Vagina (tissue), 2 donors: ENCODE measurements at regions not wholly inside any gene's neighbourhood (a gene's known extent, or its start where the extent isn't known, plus 50 kb on each side); places are given as distances from the start of the nearest gene placed in this dataset.

Source experiments
- POLR2A ChIP-seq, 2 donors: fragments of 450-650 bp; IDR thresholded peaks; one replicate each; pipeline ENCODE4 v1.6.1; 2017; ENCODE audit warnings: antibody characterized with exemption in 2 of 2, mild to moderate bottlenecking in 2 of 2, moderate library complexity in 2 of 2
- POLR2AphosphoS5 ChIP-seq, 2 donors: sonication (generic); formaldehyde crosslinking; IDR thresholded peaks; one replicate each; pipeline ENCODE4 v1.9.0; 2017; ENCODE audit warnings: antibody characterized with exemption in 2 of 2, mild to moderate bottlenecking in 2 of 2, low read depth in 1 of 2; ENCODE audit not compliant: insufficient read depth in 1 of 2
- TF ChIP-seq, protein P1 (sequence below), 3 experiments: fragments of 450-650 bp in 2 of 3; fragments of 200-600 bp in 1 of 3; sonication (generic) in 1 of 3; IDR thresholded peaks; one replicate each; pipeline ENCODE4 v1.5.1; 2017 to 2019; ENCODE audit warnings: antibody characterized with exemption in 3 of 3, mild to moderate bottlenecking in 2 of 3, moderate library complexity in 2 of 3

DNA sequence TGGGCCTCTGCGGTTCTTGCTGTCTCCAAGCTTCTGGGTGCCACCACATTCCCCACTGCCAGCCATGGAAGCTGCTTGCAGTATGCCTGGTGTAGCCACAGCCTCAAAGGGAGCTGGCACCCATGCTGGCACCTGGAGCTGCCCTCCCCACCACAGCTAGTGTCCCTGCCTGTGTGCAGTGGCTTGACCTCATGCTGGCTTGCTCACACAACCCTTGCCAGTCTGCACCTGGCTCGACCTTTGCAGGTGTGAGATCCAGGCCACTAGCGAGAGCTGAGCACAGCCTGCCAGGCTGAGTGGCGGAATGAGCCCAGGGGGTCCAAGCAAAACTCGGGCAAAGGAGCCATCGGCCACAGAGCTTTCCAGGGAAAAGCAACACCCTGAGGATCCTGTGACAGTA lies 236.7 kb upstream of the CSNK1A1L start:
- TF ChIP-seq, protein P1, sequence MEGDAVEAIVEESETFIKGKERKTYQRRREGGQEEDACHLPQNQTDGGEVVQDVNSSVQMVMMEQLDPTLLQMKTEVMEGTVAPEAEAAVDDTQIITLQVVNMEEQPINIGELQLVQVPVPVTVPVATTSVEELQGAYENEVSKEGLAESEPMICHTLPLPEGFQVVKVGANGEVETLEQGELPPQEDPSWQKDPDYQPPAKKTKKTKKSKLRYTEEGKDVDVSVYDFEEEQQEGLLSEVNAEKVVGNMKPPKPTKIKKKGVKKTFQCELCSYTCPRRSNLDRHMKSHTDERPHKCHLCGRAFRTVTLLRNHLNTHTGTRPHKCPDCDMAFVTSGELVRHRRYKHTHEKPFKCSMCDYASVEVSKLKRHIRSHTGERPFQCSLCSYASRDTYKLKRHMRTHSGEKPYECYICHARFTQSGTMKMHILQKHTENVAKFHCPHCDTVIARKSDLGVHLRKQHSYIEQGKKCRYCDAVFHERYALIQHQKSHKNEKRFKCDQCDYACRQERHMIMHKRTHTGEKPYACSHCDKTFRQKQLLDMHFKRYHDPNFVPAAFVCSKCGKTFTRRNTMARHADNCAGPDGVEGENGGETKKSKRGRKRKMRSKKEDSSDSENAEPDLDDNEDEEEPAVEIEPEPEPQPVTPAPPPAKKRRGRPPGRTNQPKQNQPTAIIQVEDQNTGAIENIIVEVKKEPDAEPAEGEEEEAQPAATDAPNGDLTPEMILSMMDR (IDR thresholded peaks at IDR 0.05): no peak
- no peak for TF ChIP-seq POLR2A (IDR thresholded peaks at IDR 0.05)
- no peak for TF ChIP-seq POLR2AphosphoS5 (IDR thresholded peaks at IDR 0.05; ENCODE audit: insufficient read depth in 1 of 2, low read depth in 1 of 2)
